WTC11 (cell line): ENCODE measurements at regions not wholly inside any gene's neighbourhood (a gene's known extent, or its start where the extent isn't known, plus 50 kb on each side); places are given as distances from the start of the nearest gene placed in this dataset.

Experiments used
- ATAC-seq: fragments of 200-7000 bp; cut with Tn5 transposase; 2 replicates; pipeline ENCODE4 v1.10.0; 2021; ENCODE audit warnings: mild to moderate bottlenecking, moderate library complexity
- CTCF ChIA-PET: fragments of 300-600 bp; sonication (Branson Sonifier 250); formaldehyde crosslinking; loops from one replicate; lab custom pipeline; 2021; ENCODE audit warnings: antibody characterized with exemption; lab: Charles Lee
- POLR2A ChIA-PET: fragments of 350-600 bp; sonication (Branson Sonifier 250); formaldehyde crosslinking; loops from one replicate; lab custom pipeline; 2021; ENCODE audit warnings: antibody characterized with exemption; lab: Charles Lee
- DNase-seq: peaks from one replicate; pipeline ENCODE4 v3.0.0; 2021; ENCODE audit warnings: low spot score
- H3K27ac Mint-ChIP-seq: 2 replicates; pipeline ENCODE4 v1.8.0; 2021; ENCODE audit warnings: mixed read lengths
- H3K27me3 Mint-ChIP-seq: 2 replicates; pipeline ENCODE4 v1.8.0; 2021; ENCODE audit warnings: low read depth, mild to moderate bottlenecking, moderate library complexity, mixed read lengths
- H3K36me3 Mint-ChIP-seq: 2 replicates; pipeline ENCODE4 v1.8.0; 2021; ENCODE audit warnings: mixed read lengths
- H3K4me1 Mint-ChIP-seq: 2 replicates; pipeline ENCODE4 v1.8.0; 2022; ENCODE audit warnings: mixed read lengths
- H3K4me3 Mint-ChIP-seq: 2 replicates; pipeline ENCODE4 v1.8.0; 2021; ENCODE audit warnings: mild to moderate bottlenecking, moderate library complexity, mixed read lengths
- H3K9me3 Mint-ChIP-seq: 2 replicates; pipeline ENCODE4 v1.8.0; 2021; ENCODE audit warnings: mixed read lengths
- AR ChIP-seq: fragments of 250-450 bp; sonication (Bioruptor Pico); IDR thresholded peaks from 2 replicates; pipeline ENCODE4 v1.9.0; 2021; ENCODE audit warnings: mild to moderate bottlenecking
- ARID4B ChIP-seq: sonication (generic); formaldehyde crosslinking; IDR thresholded peaks from 2 replicates; pipeline ENCODE4 v1.8.0; 2023; ENCODE audit warnings: missing genetic modification reagents, mild to moderate bottlenecking, borderline replicate concordance
- CREB1 ChIP-seq: sonication (generic); formaldehyde crosslinking; IDR thresholded peaks from 2 replicates; pipeline ENCODE4 v1.8.0; 2023; ENCODE audit warnings: mild to moderate bottlenecking, missing genetic modification reagents
- CREM ChIP-seq: sonication (generic); formaldehyde crosslinking; IDR thresholded peaks from 2 replicates; pipeline ENCODE4 v1.8.1; 2022; ENCODE audit warnings: mild to moderate bottlenecking, missing genetic modification reagents, moderate library complexity
- E2F1 ChIP-seq: sonication (generic); formaldehyde crosslinking; IDR thresholded peaks from 2 replicates; pipeline ENCODE4 v1.8.0; 2022; ENCODE audit warnings: mild to moderate bottlenecking, missing genetic modification reagents
- FOXP1 ChIP-seq: sonication (generic); formaldehyde crosslinking; IDR thresholded peaks from 2 replicates; pipeline ENCODE4 v1.8.0; 2022; ENCODE audit warnings: missing genetic modification reagents, mild to moderate bottlenecking, moderate library complexity, borderline replicate concordance
- MAX ChIP-seq: sonication (generic); formaldehyde crosslinking; IDR thresholded peaks from 2 replicates; pipeline ENCODE4 v1.8.0; 2022; ENCODE audit warnings: mild to moderate bottlenecking, missing genetic modification reagents
- MLX ChIP-seq: sonication (generic); formaldehyde crosslinking; IDR thresholded peaks from 2 replicates; pipeline ENCODE4 v1.8.1; 2023; ENCODE audit warnings: mild to moderate bottlenecking, missing genetic modification reagents, moderate library complexity
- NFATC4 ChIP-seq: fragments of 250-450 bp; sonication (Bioruptor Pico); IDR thresholded peaks from 2 replicates; pipeline ENCODE4 v1.9.0; 2021; ENCODE audit warnings: mild to moderate bottlenecking
- NFE2L1 ChIP-seq: sonication (generic); formaldehyde crosslinking; IDR thresholded peaks from 2 replicates; pipeline ENCODE4 v1.8.1; 2023; ENCODE audit warnings: missing genetic modification reagents
- RELA ChIP-seq: sonication (generic); formaldehyde crosslinking; IDR thresholded peaks from 2 replicates; pipeline ENCODE4 v1.8.1; 2022; ENCODE audit warnings: missing genetic modification reagents, mild to moderate bottlenecking, borderline replicate concordance
- RORB ChIP-seq: fragments of 250-450 bp; sonication (Bioruptor Pico); IDR thresholded peaks from 2 replicates; pipeline ENCODE4 v1.9.0; 2021; ENCODE audit warnings: mild to moderate bottlenecking
- SOX15 ChIP-seq: fragments of 250-450 bp; sonication (Bioruptor Pico); IDR thresholded peaks from 2 replicates; pipeline ENCODE4 v1.9.0; 2021; ENCODE audit warnings: mild to moderate bottlenecking
- SP1 ChIP-seq: sonication (generic); formaldehyde crosslinking; conservative IDR thresholded peaks from 2 replicates; pipeline ENCODE4 v1.8.1; 2022; ENCODE audit warnings: missing genetic modification reagents
- TEAD1 ChIP-seq: sonication (generic); formaldehyde crosslinking; IDR thresholded peaks from 2 replicates; pipeline ENCODE4 v1.8.0; 2022; ENCODE audit warnings: mild to moderate bottlenecking, missing genetic modification reagents
- TEAD4 ChIP-seq: sonication (generic); formaldehyde crosslinking; IDR thresholded peaks from 2 replicates; pipeline ENCODE4 v1.8.0; 2022; ENCODE audit warnings: mild to moderate bottlenecking, missing genetic modification reagents
- ZNF138 ChIP-seq: sonication (generic); formaldehyde crosslinking; conservative IDR thresholded peaks from 2 replicates; pipeline ENCODE4 v1.8.1; 2022; ENCODE audit warnings: mild to moderate bottlenecking, moderate library complexity, missing genetic modification reagents
- ZNF317 ChIP-seq: sonication (generic); formaldehyde crosslinking; IDR thresholded peaks from 2 replicates; pipeline ENCODE4 v1.8.1; 2023; ENCODE audit warnings: low read depth, mild to moderate bottlenecking, moderate library complexity, missing genetic modification reagents, borderline replicate concordance
- ZNF423 ChIP-seq: fragments of 250-450 bp; sonication (Bioruptor Pico); IDR thresholded peaks from 2 replicates; pipeline ENCODE4 v2.1.2; 2022; ENCODE audit warnings: mild to moderate bottlenecking, moderate library complexity
- TF ChIP-seq, protein P1 (sequence below): fragments of 250-450 bp; sonication (Bioruptor Pico); conservative IDR thresholded peaks from 2 replicates; pipeline ENCODE4 v1.9.0; 2021; ENCODE audit warnings: mild to moderate bottlenecking

- TF ChIP-seq E2F1 (CRISPR knock-in tag) (no peak), ZNF423 (CRISPR knock-in tag) (no peak), CREM (CRISPR knock-in tag) (no peak), AR (CRISPR knock-in tag) (no peak)
Observed at GRCh38 chr22:47281126-47282106, 519.0 kb downstream of the TBC1D22A start (continued).

DNA sequence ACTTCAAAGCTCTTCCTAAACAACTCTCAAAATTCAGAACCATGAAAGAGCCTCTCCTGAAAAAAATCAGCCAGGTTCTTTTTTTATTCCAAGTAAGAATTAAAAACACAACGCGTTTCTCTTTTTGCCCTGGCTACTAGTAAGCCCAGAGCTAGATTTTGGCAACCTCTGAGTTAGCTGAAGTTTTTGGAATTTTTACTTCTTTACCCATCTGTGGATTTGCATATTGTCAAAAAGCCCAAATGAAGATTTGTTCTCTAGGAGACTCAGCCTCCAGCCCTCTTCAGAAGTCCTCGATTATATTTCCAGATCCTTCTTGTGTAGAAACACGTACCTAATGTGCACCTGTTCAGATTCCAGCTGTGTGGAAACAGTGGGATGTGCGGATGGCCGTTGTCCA, 517.9 kb downstream of the TBC1D22A start:
- no peaks in the 10 kb centered on the region; the same call in 1 of the 2 replicates for H3K27me3 Mint-ChIP-seq
- no peak overlapping the region for H3K27ac Mint-ChIP-seq
- DNase-seq (no peak), ATAC-seq (no peak)
- H3K9me3 Mint-ChIP-seq: no peaks in the 10 kb centered on the region; the same call in 1 of the 2 replicates
- ChIA-PET CTCF (no interaction called here), POLR2A (no interaction called here)
- H3K4me3 Mint-ChIP-seq: no peak overlapping the region
- TF ChIP-seq ZNF317: no peak
- no peak for TF ChIP-seq ARID4B (CRISPR knock-in tag)
- TF ChIP-seq ZNF138 (CRISPR knock-in tag): no peak
- TF ChIP-seq, protein P1, sequence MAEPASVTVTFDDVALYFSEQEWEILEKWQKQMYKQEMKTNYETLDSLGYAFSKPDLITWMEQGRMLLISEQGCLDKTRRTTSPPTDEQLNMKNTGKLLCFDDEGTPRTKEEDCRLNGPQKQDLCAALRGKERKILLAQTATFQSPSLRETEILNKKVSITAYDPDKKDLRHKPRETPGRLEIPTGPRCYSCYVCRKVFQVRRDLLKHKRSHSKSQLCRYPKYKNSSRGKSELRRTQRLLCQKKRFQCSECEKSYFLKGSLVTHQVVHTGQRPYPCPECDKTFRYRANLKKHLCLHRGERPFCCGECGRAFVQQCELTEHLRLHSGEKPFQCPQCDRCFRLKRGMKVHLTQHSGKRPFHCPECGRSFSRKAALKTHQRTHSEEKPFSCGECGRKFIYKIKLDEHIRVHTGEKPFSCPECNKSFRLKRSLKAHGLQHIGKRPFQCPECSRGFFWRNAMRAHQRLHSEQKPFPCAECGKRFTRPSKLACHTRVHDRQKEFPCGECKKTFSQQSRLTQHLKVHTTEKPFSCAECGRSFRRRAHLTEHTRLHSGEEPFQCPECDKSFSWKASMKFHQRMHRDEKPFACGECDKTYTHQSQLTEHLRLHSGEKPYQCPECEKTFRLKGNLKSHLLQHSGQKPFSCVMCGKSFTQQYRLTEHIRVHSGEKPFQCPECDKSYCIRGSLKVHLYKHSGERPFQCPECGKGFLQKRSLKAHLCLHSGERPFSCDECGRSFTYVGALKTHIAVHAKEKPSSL (CRISPR knock-in tag): no peak
- TF ChIP-seq MLX (CRISPR knock-in tag): no peak
- no peak for TF ChIP-seq SP1 (CRISPR knock-in tag)
- no peak for TF ChIP-seq RORB (CRISPR knock-in tag)
- TF ChIP-seq FOXP1 (CRISPR knock-in tag): no peak
- TF ChIP-seq SOX15 (CRISPR knock-in tag): no peak
- TF ChIP-seq NFE2L1 (CRISPR knock-in tag): no peak
- TF ChIP-seq TEAD1: no peak
- no peak for TF ChIP-seq NFATC4 (CRISPR knock-in tag)
- TF ChIP-seq TEAD4: no peak
- TF ChIP-seq CREB1 (CRISPR knock-in tag): no peak
- TF ChIP-seq RELA (CRISPR knock-in tag): no peak
- no peak for TF ChIP-seq ZNF423 (CRISPR knock-in tag)
- no peak for TF ChIP-seq MAX (CRISPR knock-in tag)
- TF ChIP-seq E2F1 (CRISPR knock-in tag): no peak
- peaks cover 11% of the 10 kb centered on the region for H3K4me1 Mint-ChIP-seq
- peaks cover 2% of the 10 kb centered on the region; the same call in 1 of the 2 replicates for H3K36me3 Mint-ChIP-seq
